ENCODE measurements at regions not wholly inside any gene's neighbourhood (a gene's known extent, or its start where the extent isn't known, plus 50 kb on each side); places are given as distances from the start of the nearest gene placed in this dataset.

DNA sequence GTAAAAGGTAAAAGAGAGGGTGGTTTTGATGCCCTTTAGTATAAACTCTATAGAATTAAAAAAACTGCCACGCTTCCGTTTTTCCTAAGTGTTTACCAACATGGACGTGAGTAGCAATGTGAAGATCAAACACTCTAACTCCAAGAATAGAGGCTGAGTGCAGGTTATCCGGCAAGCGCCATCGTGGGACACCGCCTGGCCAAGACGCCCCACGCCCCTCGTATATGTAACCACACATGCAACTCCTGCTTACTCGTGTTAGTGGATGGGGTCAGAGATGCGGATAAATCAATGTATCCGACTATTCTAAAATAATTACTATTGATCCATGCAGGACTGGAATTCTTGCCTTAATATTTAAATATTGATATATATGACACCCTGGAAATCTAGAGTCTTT, 741.3 kb downstream of the GALR1 start:
- no peak overlapping the region for H3K9ac ChIP-seq (ENCODE audit: insufficient read depth, low read depth, low read length)
- H2AFZ ChIP-seq (ENCODE audit: low read length): no peak overlapping the region
- POLR2A ChIA-PET: no interaction called here
- no peaks in the 10 kb centered on the region for H3K79me2 ChIP-seq (ENCODE audit: insufficient read depth, low read length)
- ATAC-seq (no peak), DNase-seq (ENCODE audit: low spot score) (no peak), FAIRE-seq (no peak)
- CTCF ChIA-PET (ENCODE audit: low intra/inter-chr PET ratio, low total read pairs): no interaction called here
- intact Hi-C loops (cut with micrococcal nuclease; ENCODE audit: unreplicated experiment) (no loop called here), in situ Hi-C loops (cut with HindIII; ENCODE audit: extremely low pct_ligation_motif_present, low pct_unique_long_range_greater_than_20kb) (no loop called here)
- no peak overlapping the region for H3K4me2 ChIP-seq (ENCODE audit: low read depth, low read length)
- no peaks in the 10 kb centered on the region for H4K20me1 ChIP-seq (ENCODE audit: insufficient read depth, low read length)
- peaks cover 0 to 13% of the 10 kb centered on the region in 2 experiments; a peak in 2 of 5 replicates for H3K27me3 ChIP-seq (ENCODE audit: control insufficient read depth in 1 of 2, insufficient read depth in 2 of 2, low read length in 2 of 2)
- TF ChIP-seq, protein P1, sequence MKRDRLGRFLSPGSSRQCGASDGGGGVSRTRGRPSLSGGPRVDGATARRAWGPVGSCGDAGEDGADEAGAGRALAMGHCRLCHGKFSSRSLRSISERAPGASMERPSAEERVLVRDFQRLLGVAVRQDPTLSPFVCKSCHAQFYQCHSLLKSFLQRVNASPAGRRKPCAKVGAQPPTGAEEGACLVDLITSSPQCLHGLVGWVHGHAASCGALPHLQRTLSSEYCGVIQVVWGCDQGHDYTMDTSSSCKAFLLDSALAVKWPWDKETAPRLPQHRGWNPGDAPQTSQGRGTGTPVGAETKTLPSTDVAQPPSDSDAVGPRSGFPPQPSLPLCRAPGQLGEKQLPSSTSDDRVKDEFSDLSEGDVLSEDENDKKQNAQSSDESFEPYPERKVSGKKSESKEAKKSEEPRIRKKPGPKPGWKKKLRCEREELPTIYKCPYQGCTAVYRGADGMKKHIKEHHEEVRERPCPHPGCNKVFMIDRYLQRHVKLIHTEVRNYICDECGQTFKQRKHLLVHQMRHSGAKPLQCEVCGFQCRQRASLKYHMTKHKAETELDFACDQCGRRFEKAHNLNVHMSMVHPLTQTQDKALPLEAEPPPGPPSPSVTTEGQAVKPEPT (CRISPR knock-in tag; IDR thresholded peaks at IDR 0.05; ENCODE audit: low read depth): no peak
- TF ChIP-seq, protein P2, sequence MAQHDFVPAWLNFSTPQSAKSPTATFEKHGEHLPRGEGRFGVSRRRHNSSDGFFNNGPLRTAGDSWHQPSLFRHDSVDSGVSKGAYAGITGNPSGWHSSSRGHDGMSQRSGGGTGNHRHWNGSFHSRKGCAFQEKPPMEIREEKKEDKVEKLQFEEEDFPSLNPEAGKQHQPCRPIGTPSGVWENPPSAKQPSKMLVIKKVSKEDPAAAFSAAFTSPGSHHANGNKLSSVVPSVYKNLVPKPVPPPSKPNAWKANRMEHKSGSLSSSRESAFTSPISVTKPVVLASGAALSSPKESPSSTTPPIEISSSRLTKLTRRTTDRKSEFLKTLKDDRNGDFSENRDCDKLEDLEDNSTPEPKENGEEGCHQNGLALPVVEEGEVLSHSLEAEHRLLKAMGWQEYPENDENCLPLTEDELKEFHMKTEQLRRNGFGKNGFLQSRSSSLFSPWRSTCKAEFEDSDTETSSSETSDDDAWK (CRISPR knock-in tag; IDR thresholded peaks at IDR 0.05): no peak
- TF ChIP-seq ZNF607 (CRISPR knock-in tag; IDR thresholded peaks at IDR 0.05; ENCODE audit: borderline replicate concordance) (no peak), ZNF768 (CRISPR knock-in tag; IDR thresholded peaks at IDR 0.05) (no peak)
- TF ChIP-seq, protein P3, sequence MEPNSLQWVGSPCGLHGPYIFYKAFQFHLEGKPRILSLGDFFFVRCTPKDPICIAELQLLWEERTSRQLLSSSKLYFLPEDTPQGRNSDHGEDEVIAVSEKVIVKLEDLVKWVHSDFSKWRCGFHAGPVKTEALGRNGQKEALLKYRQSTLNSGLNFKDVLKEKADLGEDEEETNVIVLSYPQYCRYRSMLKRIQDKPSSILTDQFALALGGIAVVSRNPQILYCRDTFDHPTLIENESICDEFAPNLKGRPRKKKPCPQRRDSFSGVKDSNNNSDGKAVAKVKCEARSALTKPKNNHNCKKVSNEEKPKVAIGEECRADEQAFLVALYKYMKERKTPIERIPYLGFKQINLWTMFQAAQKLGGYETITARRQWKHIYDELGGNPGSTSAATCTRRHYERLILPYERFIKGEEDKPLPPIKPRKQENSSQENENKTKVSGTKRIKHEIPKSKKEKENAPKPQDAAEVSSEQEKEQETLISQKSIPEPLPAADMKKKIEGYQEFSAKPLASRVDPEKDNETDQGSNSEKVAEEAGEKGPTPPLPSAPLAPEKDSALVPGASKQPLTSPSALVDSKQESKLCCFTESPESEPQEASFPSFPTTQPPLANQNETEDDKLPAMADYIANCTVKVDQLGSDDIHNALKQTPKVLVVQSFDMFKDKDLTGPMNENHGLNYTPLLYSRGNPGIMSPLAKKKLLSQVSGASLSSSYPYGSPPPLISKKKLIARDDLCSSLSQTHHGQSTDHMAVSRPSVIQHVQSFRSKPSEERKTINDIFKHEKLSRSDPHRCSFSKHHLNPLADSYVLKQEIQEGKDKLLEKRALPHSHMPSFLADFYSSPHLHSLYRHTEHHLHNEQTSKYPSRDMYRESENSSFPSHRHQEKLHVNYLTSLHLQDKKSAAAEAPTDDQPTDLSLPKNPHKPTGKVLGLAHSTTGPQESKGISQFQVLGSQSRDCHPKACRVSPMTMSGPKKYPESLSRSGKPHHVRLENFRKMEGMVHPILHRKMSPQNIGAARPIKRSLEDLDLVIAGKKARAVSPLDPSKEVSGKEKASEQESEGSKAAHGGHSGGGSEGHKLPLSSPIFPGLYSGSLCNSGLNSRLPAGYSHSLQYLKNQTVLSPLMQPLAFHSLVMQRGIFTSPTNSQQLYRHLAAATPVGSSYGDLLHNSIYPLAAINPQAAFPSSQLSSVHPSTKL (CRISPR knock-in tag; IDR thresholded peaks at IDR 0.05): no peak
- TF ChIP-seq, protein P4, sequence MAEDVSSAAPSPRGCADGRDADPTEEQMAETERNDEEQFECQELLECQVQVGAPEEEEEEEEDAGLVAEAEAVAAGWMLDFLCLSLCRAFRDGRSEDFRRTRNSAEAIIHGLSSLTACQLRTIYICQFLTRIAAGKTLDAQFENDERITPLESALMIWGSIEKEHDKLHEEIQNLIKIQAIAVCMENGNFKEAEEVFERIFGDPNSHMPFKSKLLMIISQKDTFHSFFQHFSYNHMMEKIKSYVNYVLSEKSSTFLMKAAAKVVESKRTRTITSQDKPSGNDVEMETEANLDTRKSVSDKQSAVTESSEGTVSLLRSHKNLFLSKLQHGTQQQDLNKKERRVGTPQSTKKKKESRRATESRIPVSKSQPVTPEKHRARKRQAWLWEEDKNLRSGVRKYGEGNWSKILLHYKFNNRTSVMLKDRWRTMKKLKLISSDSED (CRISPR knock-in tag; IDR thresholded peaks at IDR 0.05): no peak
- H3K36me3 ChIP-seq (replicated peaks in 1 of 2; ENCODE audit: control insufficient read depth in 1 of 2, insufficient read depth in 2 of 2, low read length in 2 of 2): no peaks in the 10 kb centered on the region
- H3K4me1 ChIP-seq (ENCODE audit: insufficient read depth, low read length): no peaks in the 10 kb centered on the region
- H3K27ac ChIP-seq (ENCODE audit: extremely low read length, insufficient read depth, low read length): no peak overlapping the region
- WGBS (ENCODE audit: low lambda C conversion rate): 41% methylated on average over 13 of the region's 13 CpGs
- BruUV-seq (replicated peaks): no TSS peak
- H3K9me3 ChIP-seq (ENCODE audit: low read length): no peaks in the 10 kb centered on the region
- no peak overlapping the region for H3K4me3 ChIP-seq (replicated peaks in 1 of 3; ENCODE audit: insufficient read depth in 1 of 3, low read depth in 2 of 3, low read length in 3 of 3)

Measured in HepG2 (cell line).